C4-2B (cell line): ENCODE measurements at regions not wholly inside any gene's neighbourhood (a gene's known extent, or its start where the extent isn't known, plus 50 kb on each side); places are given as distances from the start of the nearest gene placed in this dataset.

Source experiments
- CTCF ChIP-seq: fragments of 450-650 bp; conservative IDR thresholded peaks from 2 replicates; pipeline ENCODE4 v1.5.1; 2017; ENCODE audit warnings: mild to moderate bottlenecking
- ZFX ChIP-seq: fragments of 450-650 bp; IDR thresholded peaks from 2 replicates; pipeline ENCODE4 v1.6.1; 2017

DNA sequence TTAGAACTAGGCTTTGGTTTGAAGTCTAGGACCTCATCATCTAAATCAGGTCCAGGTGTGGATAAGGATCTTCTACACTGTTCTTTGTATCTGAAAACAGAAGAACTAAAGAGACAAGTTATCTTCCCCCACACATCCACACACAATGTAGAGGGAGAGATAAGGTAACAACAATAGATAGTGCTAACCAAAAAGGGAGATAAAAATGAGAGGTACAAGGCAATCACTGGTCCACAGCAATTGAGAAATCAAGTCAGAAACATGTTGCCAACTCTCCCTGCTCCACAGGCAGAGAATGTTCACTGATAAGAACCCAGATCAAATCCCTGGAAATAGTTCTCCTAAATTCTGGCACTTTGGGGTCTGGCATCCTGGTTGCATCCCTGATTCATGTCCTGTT is 75.8 kb upstream of the LHX8 start:
- TF ChIP-seq CTCF (no peak), ZFX (no peak)
